IPS DF 6.9 (cell line): ENCODE measurements at regions not wholly inside any gene's neighbourhood (a gene's known extent, or its start where the extent isn't known, plus 50 kb on each side); places are given as distances from the start of the nearest gene placed in this dataset.
"Not testable (repeated sequence)": the region's sequence is repeated elsewhere in the genome, so short reads cannot be mapped to it uniquely, and the experiment has no call there.

ENCODE experiments used
- DNase-seq: peaks from one replicate; pipeline ENCODE4 v3.0.0-alpha.2; 2013; ENCODE audit warnings: low read depth, low spot score
- H3K27ac ChIP-seq: one replicate; pipeline ENCODE4 v1.5.1; 2013; ENCODE audit warnings: low read length, control low read depth
- H3K27me3 ChIP-seq: 2 replicates; pipeline ENCODE4 v1.6.1; 2013; ENCODE audit warnings: mild to moderate bottlenecking, low read length; ENCODE audit not compliant: control insufficient read depth, insufficient read depth
- H3K36me3 ChIP-seq: 2 replicates; pipeline ENCODE4 v1.6.1; 2013; ENCODE audit warnings: low read length; ENCODE audit not compliant: control insufficient read depth, insufficient read depth
- H3K4me1 ChIP-seq: 2 replicates; pipeline ENCODE4 v1.6.1; 2013; ENCODE audit warnings: low read length; ENCODE audit not compliant: control insufficient read depth, insufficient read depth
- H3K4me3 ChIP-seq: 2 replicates; pipeline ENCODE4 v1.5.1; 2013; ENCODE audit warnings: mild to moderate bottlenecking, low read length
- H3K9me3 ChIP-seq: 2 replicates; pipeline ENCODE4 v1.6.1; 2013; ENCODE audit warnings: low read length, inconsistent platforms; ENCODE audit not compliant: control insufficient read depth, insufficient read depth
- WGBS: extraction: QIAGEN DNeasy Blood & Tissue Kit; methylation state at CpG from one replicate; pipeline ENCODE4 v1.1.7; 2013; ENCODE audit warnings: mixed read lengths, missing lambda C conversion rate; ENCODE audit not compliant: insufficient read length, insufficient coverage; 5-methylcytosine and 5-hydroxymethylcytosine counted together

DNA sequence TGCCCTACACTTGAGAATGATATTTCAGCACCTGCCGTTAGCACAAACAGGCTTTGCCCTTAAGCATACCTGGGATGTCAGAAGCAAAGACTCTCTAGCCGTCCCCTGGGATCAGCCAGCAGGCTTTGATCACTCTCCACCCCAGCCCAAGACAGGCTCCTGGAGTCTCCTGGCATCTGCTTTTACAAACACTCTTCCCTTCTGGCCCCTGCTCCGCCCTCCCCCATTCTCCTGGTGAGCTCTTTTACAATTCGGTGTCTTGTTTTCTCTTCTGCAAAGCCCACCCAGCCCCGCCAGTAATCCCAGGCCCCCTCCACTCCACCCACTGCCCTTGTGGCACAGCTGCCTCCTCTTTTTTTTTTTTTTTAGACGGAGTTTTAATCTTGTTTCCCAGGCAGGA is 50.4 kb downstream of the KATNIP start:
- WGBS = no CpG with 5 or more reads among the region's 6 CpGs
- Histone ChIP-seq H3K4me3 (no peak overlapping the region), H3K9me3 (no peaks in the 10 kb centered on the region), H3K4me1 (peaks cover 4% of the 10 kb centered on the region), H3K36me3 (no peaks in the 10 kb centered on the region; the same call in 1 of the 2 replicates), H3K27ac (no peak overlapping the region), H3K27me3 (no peaks in the 10 kb centered on the region)
- no peak for DNase-seq

DNA sequence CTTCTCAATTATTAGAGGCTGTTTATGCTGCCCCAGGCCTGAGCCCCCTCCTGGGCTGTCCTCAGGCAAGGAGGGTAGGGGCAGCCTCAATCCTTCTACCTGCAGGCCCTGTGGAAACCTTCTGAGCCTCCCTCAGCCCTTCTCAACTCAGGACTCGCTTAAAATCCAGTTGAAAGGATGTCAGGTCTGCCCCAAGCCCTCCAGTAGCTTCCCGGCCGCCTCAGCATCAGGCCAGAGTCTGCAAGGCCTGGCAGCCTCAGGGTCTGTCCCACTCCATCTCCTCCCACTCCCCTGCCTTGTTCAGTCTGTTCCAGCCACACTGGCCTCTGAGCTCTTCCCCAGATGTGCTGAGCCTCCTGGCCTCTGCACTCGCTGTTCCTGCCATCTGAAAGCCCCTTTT is 52.2 kb downstream of the KATNIP start:
- Histone ChIP-seq H3K9me3 (no peaks in the 10 kb centered on the region), H3K27me3 (no peaks in the 10 kb centered on the region), H3K27ac (no peak overlapping the region), H3K4me3 (no peak overlapping the region), H3K4me1 (peaks cover 4% of the 10 kb centered on the region), H3K36me3 (no peaks in the 10 kb centered on the region; the same call in 1 of the 2 replicates)
- no peak for DNase-seq
- WGBS = no CpG with 5 or more reads among the region's 4 CpGs

DNA sequence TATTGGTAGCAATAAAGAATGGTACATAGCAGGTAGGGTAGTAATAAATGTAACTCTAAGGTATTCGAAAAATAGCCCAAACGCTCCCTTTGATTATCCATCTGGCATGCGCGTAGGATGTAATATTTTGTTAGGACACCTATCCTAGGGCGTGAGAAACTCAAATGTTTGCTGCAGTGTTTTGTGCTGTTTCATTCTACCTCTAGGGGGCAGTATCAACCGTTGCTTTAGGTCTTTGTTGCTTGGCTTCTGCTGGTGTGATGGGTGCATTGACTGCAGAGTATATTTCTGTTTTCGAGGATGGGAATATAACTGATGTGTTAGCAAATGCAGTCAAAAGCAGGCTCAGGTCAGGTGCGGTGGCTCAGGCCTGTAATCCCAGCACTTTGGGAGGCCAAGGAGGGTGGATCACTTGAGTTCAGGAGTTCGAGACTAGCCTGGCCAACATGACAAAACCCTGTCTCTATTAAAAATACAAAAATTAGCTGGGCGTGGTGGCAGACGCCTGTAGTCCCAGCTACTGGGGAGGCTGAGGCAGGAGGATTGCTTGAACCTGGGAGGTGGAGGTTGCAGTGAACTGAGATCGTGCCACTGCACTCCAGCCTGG is 55.7 kb downstream of the KATNIP start:
- H3K27me3 ChIP-seq, H3K36me3 ChIP-seq, H3K27ac ChIP-seq, H3K9me3 ChIP-seq, H3K4me3 ChIP-seq, H3K4me1 ChIP-seq: not testable (repeated sequence)
- no CpG with 5 or more reads among the region's 12 CpGs for WGBS
- peak; percentile 35 for DNase-seq

DNA sequence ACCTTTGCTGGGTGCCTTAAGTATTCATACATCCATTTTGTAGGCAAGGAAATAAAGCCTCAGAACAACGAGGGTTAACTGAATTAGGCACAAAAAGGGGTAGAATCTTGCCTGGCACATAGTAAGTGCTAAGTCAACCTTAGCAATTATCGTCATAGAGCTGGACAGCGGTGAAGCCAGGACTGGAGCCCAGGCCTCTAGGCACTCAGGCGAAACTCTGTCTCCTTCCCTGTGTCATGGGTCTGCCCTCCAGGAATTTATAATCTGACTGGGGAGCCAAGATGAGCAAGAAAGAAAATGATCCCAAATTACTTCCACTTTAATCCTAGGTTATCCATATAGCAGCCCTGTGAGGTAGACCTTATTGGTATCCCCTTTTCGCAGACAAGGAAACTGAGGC is 61.4 kb downstream of the KATNIP start:
- Histone ChIP-seq H3K4me3 (no peak overlapping the region), H3K36me3 (no peaks in the 10 kb centered on the region), H3K27me3 (peaks cover 2% of the 10 kb centered on the region; the same call in 1 of the 2 replicates), H3K9me3 (no peaks in the 10 kb centered on the region), H3K27ac (no peak overlapping the region), H3K4me1 (no peaks in the 10 kb centered on the region)
- WGBS = no CpG with 5 or more reads among the region's 5 CpGs
- no peak for DNase-seq

DNA sequence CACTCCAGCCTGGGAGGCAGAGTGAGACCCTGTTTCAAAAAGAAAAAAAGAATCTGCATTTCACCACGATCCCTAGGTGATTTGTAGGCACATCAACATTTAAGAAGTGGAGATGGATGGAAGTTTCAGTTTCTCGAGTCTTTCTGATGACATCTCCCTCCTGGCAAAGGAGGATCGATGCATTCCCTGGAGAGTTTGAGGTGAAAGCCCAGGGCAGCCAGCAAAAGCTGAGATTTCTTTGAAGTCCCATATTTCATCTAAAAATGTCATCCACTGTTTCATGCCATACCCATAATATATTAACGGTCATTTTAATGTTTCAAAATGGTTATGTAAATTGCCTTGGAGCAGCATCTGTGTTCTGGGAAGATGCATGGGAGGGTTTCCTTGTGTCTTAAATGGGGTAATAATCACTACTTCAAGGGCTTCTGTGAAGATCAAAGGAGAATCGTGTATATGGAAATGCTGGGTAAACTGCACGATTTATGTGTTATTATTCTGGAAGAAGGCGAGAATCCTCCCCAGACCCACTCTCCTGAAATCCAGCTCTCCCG is 63.4 kb downstream of the KATNIP start:
- no peaks in the 10 kb centered on the region for H3K9me3 ChIP-seq
- H3K27ac ChIP-seq = no peak overlapping the region
- H3K36me3 ChIP-seq = no peaks in the 10 kb centered on the region
- H3K27me3 ChIP-seq = peaks cover 2% of the 10 kb centered on the region; the same call in 1 of the 2 replicates
- no peak overlapping the region for H3K4me3 ChIP-seq
- peaks cover 1% of the 10 kb centered on the region; the same call in 1 of the 2 replicates for H3K4me1 ChIP-seq
- no peak for DNase-seq
- no CpG with 5 or more reads among the region's 8 CpGs for WGBS

DNA sequence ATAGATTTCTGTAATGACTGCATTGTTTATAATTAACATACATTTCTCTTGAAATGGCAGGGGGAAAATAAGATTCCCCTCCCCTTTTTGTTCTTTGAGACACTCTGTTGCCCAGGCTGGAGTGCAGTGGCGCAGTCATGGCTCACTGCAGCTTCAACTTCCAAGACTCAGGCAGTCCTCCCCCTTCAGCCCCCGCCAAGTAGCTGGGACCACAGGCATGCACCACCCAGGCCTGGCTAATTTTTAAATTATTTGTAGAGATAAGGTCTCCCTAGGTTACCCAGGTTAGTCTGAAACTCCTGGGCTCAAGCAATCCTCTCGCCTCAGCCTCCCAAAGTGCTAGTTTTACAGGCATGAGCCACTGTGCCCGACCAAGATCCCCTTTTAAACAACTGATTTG is 67.7 kb downstream of the KATNIP start:
- Histone ChIP-seq H3K27ac (no peak overlapping the region), H3K4me3 (no peak overlapping the region), H3K27me3 (no peaks in the 10 kb centered on the region), H3K36me3 (0 out of 2 replicates have a peak, but pooled peaks cover 3% of the 10 kb centered on the region), H3K9me3 (no peaks in the 10 kb centered on the region), H3K4me1 (peaks cover 1% of the 10 kb centered on the region; the same call in 1 of the 2 replicates)
- no peak for DNase-seq
- no CpG with 5 or more reads among the region's 4 CpGs for WGBS

DNA sequence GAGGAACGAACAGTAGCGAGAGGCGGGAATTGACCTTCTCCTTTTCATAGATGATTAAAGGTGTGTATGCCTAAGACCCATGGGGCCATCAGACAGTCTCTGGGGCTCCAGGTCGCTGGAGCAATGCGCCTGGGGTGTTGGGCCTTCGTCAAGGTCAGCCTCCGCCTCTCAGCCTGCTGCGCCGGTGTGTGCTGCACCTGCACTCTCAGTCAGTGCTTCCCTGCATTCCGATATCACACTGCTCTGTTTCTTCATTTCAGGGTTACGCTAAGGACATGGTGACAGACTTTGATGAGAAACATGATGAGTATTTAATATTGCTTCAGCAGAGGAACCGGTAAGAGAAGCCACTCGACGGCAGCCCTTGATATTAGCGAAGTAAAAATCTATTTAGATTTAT is 68.2 kb downstream of the KATNIP start:
- Histone ChIP-seq H3K36me3 (0 out of 2 replicates have a peak, but pooled peaks cover 3% of the 10 kb centered on the region), H3K27me3 (no peaks in the 10 kb centered on the region), H3K4me1 (peaks cover 1% of the 10 kb centered on the region; the same call in 1 of the 2 replicates), H3K4me3 (no peak overlapping the region), H3K27ac (no peak overlapping the region), H3K9me3 (no peaks in the 10 kb centered on the region)
- WGBS = no CpG with 5 or more reads among the region's 15 CpGs
- DNase-seq = no peak

DNA sequence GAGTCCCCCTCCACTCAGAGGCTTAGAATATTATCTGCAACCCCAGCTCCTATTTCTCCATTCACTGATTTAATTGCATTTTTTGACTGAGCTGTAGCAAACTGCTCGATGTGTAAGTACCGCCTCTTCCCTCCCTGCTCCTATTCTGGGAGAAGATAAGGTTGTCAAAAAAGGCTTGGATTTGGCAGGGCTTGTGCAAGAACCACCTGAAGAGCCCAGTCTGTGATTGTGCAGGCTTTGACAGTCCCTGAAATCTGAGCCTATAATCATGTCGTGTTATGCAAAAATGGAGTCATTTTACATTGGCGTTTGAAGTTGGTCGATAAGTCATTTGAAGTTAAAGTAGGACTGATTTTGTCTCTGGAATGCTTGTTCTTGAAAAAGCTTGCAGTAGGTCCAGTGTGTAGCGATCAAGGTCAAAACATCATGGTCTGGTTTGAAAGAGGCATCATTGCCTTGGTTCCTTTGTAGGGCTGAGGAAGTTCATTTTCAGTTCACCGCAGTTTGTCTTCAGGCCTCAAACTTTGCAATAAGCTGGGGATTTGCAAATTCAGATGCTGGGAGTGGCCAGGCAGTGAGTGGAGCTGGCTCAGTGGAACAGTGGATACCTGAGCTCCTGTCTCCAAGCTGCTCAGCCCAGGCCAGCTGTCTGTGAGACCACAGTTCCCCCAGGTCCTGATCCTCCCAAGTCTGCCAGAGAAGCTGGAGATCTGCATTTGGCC is 68.8 kb downstream of the KATNIP start:
- Histone ChIP-seq H3K4me3 (no peak overlapping the region), H3K27me3 (no peaks in the 10 kb centered on the region), H3K9me3 (no peaks in the 10 kb centered on the region), H3K4me1 (peaks cover 1% of the 10 kb centered on the region; the same call in 1 of the 2 replicates), H3K36me3 (0 out of 2 replicates have a peak, but pooled peaks cover 3% of the 10 kb centered on the region), H3K27ac (no peak overlapping the region)
- no peak for DNase-seq
- no CpG with 5 or more reads among the region's 7 CpGs for WGBS

DNA sequence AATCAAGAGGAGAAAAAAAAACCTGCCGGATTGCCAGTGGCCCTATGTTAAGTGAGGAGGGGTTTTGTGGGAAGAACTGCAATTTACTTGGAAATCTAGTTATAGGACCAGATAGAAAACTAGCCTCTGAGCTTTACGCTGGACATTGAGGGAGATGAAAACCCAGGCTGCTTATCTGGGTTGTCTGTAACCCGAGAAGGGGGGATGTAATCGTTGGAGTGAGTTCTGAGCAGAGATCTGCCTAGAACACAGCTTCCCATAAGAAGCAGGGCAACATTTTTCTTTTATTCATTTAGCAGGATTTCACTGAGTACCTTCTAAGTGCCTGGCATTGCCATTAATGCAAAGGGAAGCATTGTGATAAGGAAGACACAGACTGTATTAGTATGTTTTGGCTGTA is 70.6 kb downstream of the KATNIP start:
- H3K36me3 ChIP-seq = 0 out of 2 replicates have a peak, but pooled peaks cover 3% of the 10 kb centered on the region
- H3K27me3 ChIP-seq = no peaks in the 10 kb centered on the region
- no peak overlapping the region for H3K27ac ChIP-seq
- H3K4me3 ChIP-seq = no peak overlapping the region
- H3K4me1 ChIP-seq = peaks cover 1% of the 10 kb centered on the region; the same call in 1 of the 2 replicates
- no peaks in the 10 kb centered on the region for H3K9me3 ChIP-seq
- no CpG with 5 or more reads among the region's 4 CpGs for WGBS
- DNase-seq = no peak

DNA sequence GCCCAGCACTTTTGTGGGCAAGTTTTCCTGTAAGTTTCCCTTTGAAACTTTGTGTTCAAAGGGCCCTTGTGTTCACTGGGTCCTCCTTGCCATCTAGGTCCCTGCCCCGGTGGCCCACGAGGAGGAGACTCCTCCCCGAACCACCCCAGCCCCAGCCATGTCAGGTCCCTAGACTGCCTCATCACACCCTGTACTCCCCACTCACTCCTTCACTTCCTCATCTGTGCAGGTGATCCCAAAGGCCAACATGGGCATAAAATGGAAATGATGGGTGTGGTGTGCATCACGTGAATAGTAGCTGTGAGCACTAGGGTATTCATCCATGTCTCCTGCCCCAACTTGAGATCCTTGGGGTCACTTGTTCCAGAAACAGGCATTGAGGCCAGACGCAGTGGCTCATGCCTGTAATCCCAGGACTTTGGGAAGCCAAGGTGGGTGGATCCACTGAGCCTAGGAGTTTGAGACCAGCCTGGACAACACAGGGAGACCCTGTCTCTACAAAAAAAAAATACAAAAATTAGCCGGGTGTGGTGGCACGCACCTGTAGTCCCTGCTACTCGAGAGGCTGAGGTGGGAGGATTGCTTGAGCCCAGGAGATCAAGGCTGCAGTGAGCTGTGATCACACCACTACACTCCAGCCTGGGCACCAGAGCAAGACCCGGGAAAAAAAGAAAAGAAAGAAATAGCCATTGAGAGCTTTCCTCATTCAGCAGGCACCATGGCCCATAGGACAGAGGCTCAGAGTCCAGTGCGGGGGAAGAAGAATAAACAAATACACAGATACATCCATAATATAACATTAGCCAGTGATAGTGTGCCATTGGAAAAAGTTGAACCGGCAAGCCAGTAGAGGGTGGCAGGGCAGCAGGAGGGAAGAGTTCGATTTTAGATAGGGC is 74.5 kb downstream of the KATNIP start:
- H3K4me3 ChIP-seq = no peak overlapping the region
- H3K9me3 ChIP-seq = no peaks in the 10 kb centered on the region
- 0 out of 2 replicates have a peak, but pooled peaks cover 3% of the 10 kb centered on the region for H3K36me3 ChIP-seq
- no peaks in the 10 kb centered on the region for H3K4me1 ChIP-seq
- no peak overlapping the region for H3K27ac ChIP-seq
- WGBS = no CpG with 5 or more reads among the region's 12 CpGs
- H3K27me3 ChIP-seq = no peaks in the 10 kb centered on the region
- no peak for DNase-seq
